DMS114 treated with DMSO at 0.1 percent for 48 hours (cell line): ENCODE measurements at regions not wholly inside any gene's neighbourhood (a gene's known extent, or its start where the extent isn't known, plus 50 kb on each side); places are given as distances from the start of the nearest gene placed in this dataset.

Source experiments
- DNase-seq: peaks from one replicate; lab custom pipeline; 2025; ENCODE audit not compliant: unreplicated experiment; lab: John Stamatoyannopoulos, UW

- DNase-seq = no peak
These were observed 50.2 kb upstream of the XPA start for GRCh38 chr9:97747201-97747965.

GRCh38 chr9:97748525-97748924, 51.4 kb upstream of the XPA start:
- DNase-seq = no peak

GRCh38 chr9:97749928-97750327, 52.8 kb upstream of the XPA start:
- no peak for DNase-seq

- DNase-seq = no peak
These were observed 54.4 kb upstream of the XPA start for GRCh38 chr9:97751531-97751930.

GRCh38 chr9:97752274-97752673, 55.1 kb upstream of the XPA start:
- DNase-seq = no peak

- DNase-seq = no peak
These were observed 56.2 kb upstream of the XPA start for GRCh38 chr9:97753364-97753763.

GRCh38 chr9:97753975-97754374, 56.8 kb upstream of the XPA start:
- no peak for DNase-seq

- DNase-seq = no peak
These were observed 58.6 kb upstream of the XPA start for GRCh38 chr9:97755618-97756267.

- no peak for DNase-seq
These were observed 59.9 kb upstream of the XPA start for GRCh38 chr9:97756991-97757390.

GRCh38 chr9:97758334-97758916, 61.3 kb upstream of the XPA start:
- no peak for DNase-seq

- DNase-seq = no peak
These were observed 62.6 kb upstream of the XPA start for GRCh38 chr9:97759581-97760288.

- no peak for DNase-seq
These were observed 64.0 kb upstream of the XPA start for GRCh38 chr9:97761056-97761598.

GRCh38 chr9:97761879-97762278, 64.7 kb upstream of the XPA start:
- DNase-seq = no peak

GRCh38 chr9:97763874-97764273, 66.7 kb upstream of the XPA start:
- no peak for DNase-seq

- DNase-seq = no peak
These were observed 69.0 kb upstream of the XPA start for GRCh38 chr9:97766092-97766491.

- DNase-seq = no peak
These were observed 69.5 kb upstream of the XPA start for GRCh38 chr9:97766610-97767009.

- DNase-seq = no peak
These were observed 70.8 kb upstream of the XPA start for GRCh38 chr9:97767891-97768290.

- no peak for DNase-seq
These were observed 71.6 kb upstream of the XPA start for GRCh38 chr9:97768746-97769145.

GRCh38 chr9:97769208-97769607, 72.1 kb upstream of the XPA start:
- no peak for DNase-seq

- no peak for DNase-seq
These were observed 73.8 kb upstream of the XPA start for GRCh38 chr9:97770808-97771372.

- no peak for DNase-seq
These were observed 74.5 kb upstream of the XPA start for GRCh38 chr9:97771641-97772040.
